NCI-H345 treated with DMSO at 0.1 percent for 48 hours (cell line): ENCODE measurements at regions not wholly inside any gene's neighbourhood (a gene's known extent, or its start where the extent isn't known, plus 50 kb on each side); places are given as distances from the start of the nearest gene placed in this dataset.

ENCODE experiments used
- DNase-seq: peaks from one replicate; lab custom pipeline; 2025; ENCODE audit not compliant: unreplicated experiment; lab: John Stamatoyannopoulos, UW

- no peak for DNase-seq
Observed at GRCh38 chr9:108526518-108526917, 329.3 kb downstream of the ACTL7B start.

- DNase-seq = no peak
Observed at GRCh38 chr9:108525186-108525585, 330.6 kb downstream of the ACTL7B start.

- DNase-seq = no peak
Observed at GRCh38 chr9:108521063-108521590, 334.7 kb downstream of the ACTL7B start.

GRCh38 chr9:108519437-108519836 lies 336.3 kb downstream of the ACTL7B start:
- no peak for DNase-seq

GRCh38 chr9:108517651-108518365 lies 338.0 kb downstream of the ACTL7B start:
- DNase-seq = no peak

GRCh38 chr9:108516391-108516790 lies 339.4 kb downstream of the ACTL7B start:
- DNase-seq = no peak

- no peak for DNase-seq
Observed at GRCh38 chr9:108515856-108516255, 339.9 kb downstream of the ACTL7B start.

- no peak for DNase-seq
Observed at GRCh38 chr9:108512426-108513173, 343.2 kb downstream of the ACTL7B start.

GRCh38 chr9:108511307-108511706 lies 344.5 kb downstream of the ACTL7B start:
- no peak for DNase-seq

GRCh38 chr9:108496846-108497245 lies 358.9 kb downstream of the ACTL7B start:
- no peak for DNase-seq

GRCh38 chr9:108489567-108489966 lies 366.2 kb downstream of the ACTL7B start:
- DNase-seq = no peak

GRCh38 chr9:108486831-108487230 lies 369.0 kb downstream of the ACTL7B start:
- no peak for DNase-seq

- no peak for DNase-seq
Observed at GRCh38 chr9:108484468-108484867, 371.3 kb downstream of the ACTL7B start.

GRCh38 chr9:108483676-108484075 lies 372.1 kb downstream of the ACTL7B start:
- DNase-seq = no peak

- no peak for DNase-seq
Observed at GRCh38 chr9:108479989-108480652, 375.7 kb downstream of the ACTL7B start.

GRCh38 chr9:108478431-108479332 lies 377.1 kb downstream of the ACTL7B start:
- DNase-seq = no peak

- DNase-seq = peak; percentile 20
Observed at GRCh38 chr9:108477529-108478006, 378.2 kb downstream of the ACTL7B start.

- DNase-seq = no peak
Observed at GRCh38 chr9:108476574-108476973, 379.2 kb downstream of the ACTL7B start.

GRCh38 chr9:108475813-108476212 lies 380.0 kb downstream of the ACTL7B start:
- DNase-seq = no peak

GRCh38 chr9:108474356-108474755 lies 381.4 kb downstream of the ACTL7B start:
- DNase-seq = no peak
